Activated naive CD4-positive, alpha-beta T cell (primary cell): ENCODE measurements at regions not wholly inside any gene's neighbourhood (a gene's known extent, or its start where the extent isn't known, plus 50 kb on each side); places are given as distances from the start of the nearest gene placed in this dataset.

Source experiments
- DNase-seq, 4 experiments: peaks; one replicate each; lab custom pipeline; 2025; lab: John Stamatoyannopoulos, UW

DNA sequence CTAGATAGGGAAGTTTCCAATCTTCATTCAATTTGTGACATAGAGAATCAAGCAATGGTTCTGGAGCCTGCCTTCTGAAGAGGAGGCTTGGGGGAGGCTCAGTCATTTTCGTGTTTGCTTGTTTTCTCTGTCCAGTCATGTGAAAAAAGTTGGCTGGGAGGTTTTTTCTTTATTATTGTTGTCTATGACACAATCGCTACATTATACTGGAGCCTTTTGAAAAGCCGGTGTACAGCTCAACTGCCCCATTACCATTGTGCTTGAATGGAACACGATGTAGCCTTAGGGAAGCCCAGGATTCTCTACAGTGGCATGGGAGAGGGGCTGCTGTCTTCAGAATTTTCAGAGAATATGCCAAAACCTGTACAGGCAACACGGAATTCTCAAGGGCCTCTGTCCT, 57.9 kb upstream of the NCAM1 start:
- DNase-seq, result no peak

DNA sequence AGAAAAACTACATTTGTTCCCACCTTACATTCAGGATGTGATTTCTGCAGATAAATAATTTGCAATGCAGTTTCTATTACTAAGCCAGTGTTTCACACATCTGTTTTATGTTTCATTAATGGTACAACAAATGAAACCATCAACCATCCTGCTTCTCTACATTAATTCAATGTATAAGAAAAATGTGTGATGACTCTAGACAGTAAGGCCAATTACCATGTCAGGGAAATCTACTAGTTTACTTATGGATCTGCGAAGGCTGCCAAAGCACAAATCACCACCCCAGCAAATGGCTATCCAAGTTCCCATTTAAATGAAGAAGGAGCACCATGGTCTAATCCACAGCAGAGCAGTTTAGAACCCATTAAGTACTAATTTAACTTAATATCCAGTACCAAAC, 50.1 kb upstream of the NCAM1 start:
- DNase-seq, result no peak
